NCI-H2029 treated with DMSO at 0.1 percent for 48 hours (cell line): ENCODE measurements at regions not wholly inside any gene's neighbourhood (a gene's known extent, or its start where the extent isn't known, plus 50 kb on each side); places are given as distances from the start of the nearest gene placed in this dataset.
A peak's percentile ranks its signal among the peaks of the same experiment; 100 is the strongest.

ENCODE experiments used
- DNase-seq: peaks from one replicate; lab custom pipeline; 2025; lab: John Stamatoyannopoulos, UW

GRCh38 chr6:169847141-169847674 lies 95.8 kb downstream of the ERMARD start:
- DNase-seq, result no peak

GRCh38 chr6:169846286-169847056 lies 95.0 kb downstream of the ERMARD start:
- DNase-seq, result no peak

- no peak for DNase-seq
Measured at GRCh38 chr6:169845426-169846285, 94.2 kb downstream of the ERMARD start.

GRCh38 chr6:169844946-169845345 lies 93.5 kb downstream of the ERMARD start:
- no peak for DNase-seq

GRCh38 chr6:169843991-169844390 lies 92.6 kb downstream of the ERMARD start:
- no peak for DNase-seq

GRCh38 chr6:169843110-169843509 lies 91.7 kb downstream of the ERMARD start:
- no peak for DNase-seq

GRCh38 chr6:169841907-169842606 lies 90.6 kb downstream of the ERMARD start:
- DNase-seq, result no peak

GRCh38 chr6:169841251-169841650 lies 89.8 kb downstream of the ERMARD start:
- no peak for DNase-seq

- DNase-seq, result no peak
Measured at GRCh38 chr6:169839898-169840631, 88.6 kb downstream of the ERMARD start.

- DNase-seq, result no peak
Measured at GRCh38 chr6:169839493-169839892, 88.1 kb downstream of the ERMARD start.

- no peak for DNase-seq
Measured at GRCh38 chr6:169839029-169839481, 87.6 kb downstream of the ERMARD start.

GRCh38 chr6:169838346-169839028 lies 87.1 kb downstream of the ERMARD start:
- DNase-seq, result no peak

- DNase-seq, result no peak
Measured at GRCh38 chr6:169837529-169838250, 86.3 kb downstream of the ERMARD start.

- no peak for DNase-seq
Measured at GRCh38 chr6:169833258-169833794, 81.9 kb downstream of the ERMARD start.

- peak; percentile 34 for DNase-seq
Measured at GRCh38 chr6:169832247-169832948, 81.0 kb downstream of the ERMARD start.

GRCh38 chr6:169831450-169832246 lies 80.2 kb downstream of the ERMARD start:
- DNase-seq, result peak; percentile 76
